WTC11 (cell line): ENCODE measurements at regions not wholly inside any gene's neighbourhood (a gene's known extent, or its start where the extent isn't known, plus 50 kb on each side); places are given as distances from the start of the nearest gene placed in this dataset.

Experiments used
- ATAC-seq: fragments of 200-7000 bp; cut with Tn5 transposase; 2 replicates; pipeline ENCODE4 v1.10.0; 2021; ENCODE audit warnings: mild to moderate bottlenecking, moderate library complexity
- CTCF ChIA-PET: fragments of 300-600 bp; sonication (Branson Sonifier 250); formaldehyde crosslinking; loops from one replicate; lab custom pipeline; 2021; ENCODE audit warnings: antibody characterized with exemption; lab: Charles Lee
- POLR2A ChIA-PET: fragments of 350-600 bp; sonication (Branson Sonifier 250); formaldehyde crosslinking; loops from one replicate; lab custom pipeline; 2021; ENCODE audit warnings: antibody characterized with exemption; lab: Charles Lee
- DNase-seq: peaks from one replicate; pipeline ENCODE4 v3.0.0; 2021; ENCODE audit warnings: low spot score
- H3K27ac Mint-ChIP-seq: 2 replicates; pipeline ENCODE4 v1.8.0; 2021; ENCODE audit warnings: mixed read lengths
- H3K27me3 Mint-ChIP-seq: 2 replicates; pipeline ENCODE4 v1.8.0; 2021; ENCODE audit warnings: low read depth, mild to moderate bottlenecking, moderate library complexity, mixed read lengths
- H3K36me3 Mint-ChIP-seq: 2 replicates; pipeline ENCODE4 v1.8.0; 2021; ENCODE audit warnings: mixed read lengths
- H3K4me1 Mint-ChIP-seq: 2 replicates; pipeline ENCODE4 v1.8.0; 2022; ENCODE audit warnings: mixed read lengths
- H3K4me3 Mint-ChIP-seq: 2 replicates; pipeline ENCODE4 v1.8.0; 2021; ENCODE audit warnings: mild to moderate bottlenecking, moderate library complexity, mixed read lengths
- H3K9me3 Mint-ChIP-seq: 2 replicates; pipeline ENCODE4 v1.8.0; 2021; ENCODE audit warnings: mixed read lengths
- FOXJ3 ChIP-seq: sonication (generic); formaldehyde crosslinking; IDR thresholded peaks from 2 replicates; pipeline ENCODE4 v1.9.0; 2021; ENCODE audit warnings: missing genetic modification reagents, mild to moderate bottlenecking, borderline replicate concordance
- HMGXB4 ChIP-seq: sonication (generic); formaldehyde crosslinking; IDR thresholded peaks from 2 replicates; pipeline ENCODE4 v1.8.1; 2023; ENCODE audit warnings: mild to moderate bottlenecking, moderate library complexity, missing genetic modification reagents
- IRF2 ChIP-seq: sonication (generic); formaldehyde crosslinking; IDR thresholded peaks from 2 replicates; pipeline ENCODE4 v1.8.0; 2022; ENCODE audit warnings: low read depth, missing genetic modification reagents, borderline replicate concordance
- JUN ChIP-seq: sonication (generic); formaldehyde crosslinking; IDR thresholded peaks from 2 replicates; pipeline ENCODE4 v1.8.0; 2023; ENCODE audit warnings: mild to moderate bottlenecking, missing genetic modification reagents
- NFATC4 ChIP-seq: fragments of 250-450 bp; sonication (Bioruptor Pico); IDR thresholded peaks from 2 replicates; pipeline ENCODE4 v1.9.0; 2021; ENCODE audit warnings: mild to moderate bottlenecking
- SOX15 ChIP-seq: fragments of 250-450 bp; sonication (Bioruptor Pico); IDR thresholded peaks from 2 replicates; pipeline ENCODE4 v1.9.0; 2021; ENCODE audit warnings: mild to moderate bottlenecking
- STAT6 ChIP-seq: sonication (generic); formaldehyde crosslinking; conservative IDR thresholded peaks from 2 replicates; pipeline ENCODE4 v1.8.1; 2023; ENCODE audit warnings: mild to moderate bottlenecking, low read depth, missing genetic modification reagents, moderate library complexity
- ZBTB21 ChIP-seq: sonication (generic); formaldehyde crosslinking; IDR thresholded peaks from 2 replicates; pipeline ENCODE4 v1.8.1; 2023; ENCODE audit warnings: mild to moderate bottlenecking, missing genetic modification reagents, borderline replicate concordance
- TF ChIP-seq, protein P1 (sequence below): sonication (generic); formaldehyde crosslinking; IDR thresholded peaks from 2 replicates; pipeline ENCODE4 v1.8.1; 2023; ENCODE audit warnings: mild to moderate bottlenecking, missing genetic modification reagents
- TF ChIP-seq, protein P2 (sequence below): fragments of 250-450 bp; sonication (Bioruptor Pico); IDR thresholded peaks from 2 replicates; pipeline ENCODE4 v2.1.2; 2022; ENCODE audit warnings: mild to moderate bottlenecking, moderate library complexity
- TF ChIP-seq, protein P3 (sequence below): fragments of 250-450 bp; sonication (Bioruptor Pico); IDR thresholded peaks from 2 replicates; pipeline ENCODE4 v1.8.0; 2021; ENCODE audit warnings: mild to moderate bottlenecking
- TF ChIP-seq, protein P4 (sequence below): fragments of 250-450 bp; sonication (Bioruptor Pico); IDR thresholded peaks from 2 replicates; pipeline ENCODE4 v1.9.0; 2021; ENCODE audit warnings: mild to moderate bottlenecking, borderline replicate concordance

DNA sequence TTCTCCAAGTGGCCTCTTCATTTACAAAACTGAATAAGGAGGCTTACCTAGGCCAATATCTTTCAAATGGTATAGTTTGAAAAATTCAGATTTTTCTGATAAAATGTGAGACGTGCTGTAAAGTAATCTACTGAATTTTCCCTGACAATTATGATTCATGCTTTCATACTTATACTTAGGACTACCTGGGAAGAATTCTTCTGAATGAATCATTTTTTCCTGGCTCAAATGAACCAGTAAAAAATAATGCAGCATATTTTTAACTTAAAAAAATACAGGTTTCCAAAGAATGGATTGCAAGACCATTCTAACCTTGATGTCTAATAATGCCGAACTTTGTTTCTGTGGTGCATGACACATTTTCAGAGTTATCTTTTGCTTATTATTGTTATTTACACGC is 375.4 kb downstream of the ZNF674 start (continued):
- TF ChIP-seq, protein P1, sequence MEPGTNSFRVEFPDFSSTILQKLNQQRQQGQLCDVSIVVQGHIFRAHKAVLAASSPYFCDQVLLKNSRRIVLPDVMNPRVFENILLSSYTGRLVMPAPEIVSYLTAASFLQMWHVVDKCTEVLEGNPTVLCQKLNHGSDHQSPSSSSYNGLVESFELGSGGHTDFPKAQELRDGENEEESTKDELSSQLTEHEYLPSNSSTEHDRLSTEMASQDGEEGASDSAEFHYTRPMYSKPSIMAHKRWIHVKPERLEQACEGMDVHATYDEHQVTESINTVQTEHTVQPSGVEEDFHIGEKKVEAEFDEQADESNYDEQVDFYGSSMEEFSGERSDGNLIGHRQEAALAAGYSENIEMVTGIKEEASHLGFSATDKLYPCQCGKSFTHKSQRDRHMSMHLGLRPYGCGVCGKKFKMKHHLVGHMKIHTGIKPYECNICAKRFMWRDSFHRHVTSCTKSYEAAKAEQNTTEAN: no peak
- TF ChIP-seq, protein P2, sequence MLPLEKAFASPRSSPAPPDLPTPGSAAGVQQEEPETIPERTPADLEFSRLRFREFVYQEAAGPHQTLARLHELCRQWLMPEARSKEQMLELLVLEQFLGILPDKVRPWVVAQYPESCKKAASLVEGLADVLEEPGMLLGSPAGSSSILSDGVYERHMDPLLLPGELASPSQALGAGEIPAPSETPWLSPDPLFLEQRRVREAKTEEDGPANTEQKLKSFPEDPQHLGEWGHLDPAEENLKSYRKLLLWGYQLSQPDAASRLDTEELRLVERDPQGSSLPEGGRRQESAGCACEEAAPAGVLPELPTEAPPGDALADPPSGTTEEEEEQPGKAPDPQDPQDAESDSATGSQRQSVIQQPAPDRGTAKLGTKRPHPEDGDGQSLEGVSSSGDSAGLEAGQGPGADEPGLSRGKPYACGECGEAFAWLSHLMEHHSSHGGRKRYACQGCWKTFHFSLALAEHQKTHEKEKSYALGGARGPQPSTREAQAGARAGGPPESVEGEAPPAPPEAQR (CRISPR knock-in tag): no peak
- TF ChIP-seq, protein P3, sequence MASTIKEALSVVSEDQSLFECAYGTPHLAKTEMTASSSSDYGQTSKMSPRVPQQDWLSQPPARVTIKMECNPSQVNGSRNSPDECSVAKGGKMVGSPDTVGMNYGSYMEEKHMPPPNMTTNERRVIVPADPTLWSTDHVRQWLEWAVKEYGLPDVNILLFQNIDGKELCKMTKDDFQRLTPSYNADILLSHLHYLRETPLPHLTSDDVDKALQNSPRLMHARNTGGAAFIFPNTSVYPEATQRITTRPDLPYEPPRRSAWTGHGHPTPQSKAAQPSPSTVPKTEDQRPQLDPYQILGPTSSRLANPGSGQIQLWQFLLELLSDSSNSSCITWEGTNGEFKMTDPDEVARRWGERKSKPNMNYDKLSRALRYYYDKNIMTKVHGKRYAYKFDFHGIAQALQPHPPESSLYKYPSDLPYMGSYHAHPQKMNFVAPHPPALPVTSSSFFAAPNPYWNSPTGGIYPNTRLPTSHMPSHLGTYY: no peak
- no peak for TF ChIP-seq JUN (CRISPR knock-in tag)
- TF ChIP-seq FOXJ3 (CRISPR knock-in tag): no peak

DNA sequence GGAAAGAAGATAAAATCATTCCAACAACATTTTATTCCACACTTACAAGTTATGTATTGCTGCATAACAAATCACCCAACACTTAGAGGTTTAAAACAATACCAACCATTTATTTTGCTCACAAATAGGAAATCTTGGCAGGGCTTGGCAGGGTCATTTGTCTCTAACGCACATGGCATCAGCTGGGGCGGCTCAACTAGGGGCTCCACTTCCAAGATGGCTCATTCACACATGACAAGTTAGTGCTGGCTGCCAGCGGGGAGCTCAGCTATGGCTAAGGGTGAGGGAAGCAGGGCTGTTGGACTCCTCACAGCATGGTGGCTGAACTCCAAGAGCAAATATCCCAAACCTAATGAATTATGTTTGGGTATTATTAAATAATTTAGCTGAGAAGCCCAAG is 377.0 kb downstream of the ZNF674 start:
- Mint-ChIP-seq H3K9me3 (peaks cover 5% of the 10 kb centered on the region), H3K27ac (no peak overlapping the region), H3K36me3 (no peaks in the 10 kb centered on the region), H3K4me1 (no peaks in the 10 kb centered on the region), H3K4me3 (no peak overlapping the region), H3K27me3 (no peaks in the 10 kb centered on the region; the same call in 1 of the 2 replicates)
- ChIA-PET POLR2A (no interaction called here), CTCF (no interaction called here)
- DNase-seq (no peak), ATAC-seq (no peak)
- TF ChIP-seq NFATC4 (CRISPR knock-in tag) (no peak), SOX15 (CRISPR knock-in tag) (no peak), STAT6 (CRISPR knock-in tag) (no peak), IRF2 (CRISPR knock-in tag) (no peak), ZBTB21 (CRISPR knock-in tag) (no peak), HMGXB4 (CRISPR knock-in tag) (no peak)
- TF ChIP-seq, protein P4, sequence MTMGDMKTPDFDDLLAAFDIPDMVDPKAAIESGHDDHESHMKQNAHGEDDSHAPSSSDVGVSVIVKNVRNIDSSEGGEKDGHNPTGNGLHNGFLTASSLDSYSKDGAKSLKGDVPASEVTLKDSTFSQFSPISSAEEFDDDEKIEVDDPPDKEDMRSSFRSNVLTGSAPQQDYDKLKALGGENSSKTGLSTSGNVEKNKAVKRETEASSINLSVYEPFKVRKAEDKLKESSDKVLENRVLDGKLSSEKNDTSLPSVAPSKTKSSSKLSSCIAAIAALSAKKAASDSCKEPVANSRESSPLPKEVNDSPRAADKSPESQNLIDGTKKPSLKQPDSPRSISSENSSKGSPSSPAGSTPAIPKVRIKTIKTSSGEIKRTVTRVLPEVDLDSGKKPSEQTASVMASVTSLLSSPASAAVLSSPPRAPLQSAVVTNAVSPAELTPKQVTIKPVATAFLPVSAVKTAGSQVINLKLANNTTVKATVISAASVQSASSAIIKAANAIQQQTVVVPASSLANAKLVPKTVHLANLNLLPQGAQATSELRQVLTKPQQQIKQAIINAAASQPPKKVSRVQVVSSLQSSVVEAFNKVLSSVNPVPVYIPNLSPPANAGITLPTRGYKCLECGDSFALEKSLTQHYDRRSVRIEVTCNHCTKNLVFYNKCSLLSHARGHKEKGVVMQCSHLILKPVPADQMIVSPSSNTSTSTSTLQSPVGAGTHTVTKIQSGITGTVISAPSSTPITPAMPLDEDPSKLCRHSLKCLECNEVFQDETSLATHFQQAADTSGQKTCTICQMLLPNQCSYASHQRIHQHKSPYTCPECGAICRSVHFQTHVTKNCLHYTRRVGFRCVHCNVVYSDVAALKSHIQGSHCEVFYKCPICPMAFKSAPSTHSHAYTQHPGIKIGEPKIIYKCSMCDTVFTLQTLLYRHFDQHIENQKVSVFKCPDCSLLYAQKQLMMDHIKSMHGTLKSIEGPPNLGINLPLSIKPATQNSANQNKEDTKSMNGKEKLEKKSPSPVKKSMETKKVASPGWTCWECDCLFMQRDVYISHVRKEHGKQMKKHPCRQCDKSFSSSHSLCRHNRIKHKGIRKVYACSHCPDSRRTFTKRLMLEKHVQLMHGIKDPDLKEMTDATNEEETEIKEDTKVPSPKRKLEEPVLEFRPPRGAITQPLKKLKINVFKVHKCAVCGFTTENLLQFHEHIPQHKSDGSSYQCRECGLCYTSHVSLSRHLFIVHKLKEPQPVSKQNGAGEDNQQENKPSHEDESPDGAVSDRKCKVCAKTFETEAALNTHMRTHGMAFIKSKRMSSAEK: no peak
